ENCODE measurements at regions not wholly inside any gene's neighbourhood (a gene's known extent, or its start where the extent isn't known, plus 50 kb on each side); places are given as distances from the start of the nearest gene placed in this dataset.

DNA sequence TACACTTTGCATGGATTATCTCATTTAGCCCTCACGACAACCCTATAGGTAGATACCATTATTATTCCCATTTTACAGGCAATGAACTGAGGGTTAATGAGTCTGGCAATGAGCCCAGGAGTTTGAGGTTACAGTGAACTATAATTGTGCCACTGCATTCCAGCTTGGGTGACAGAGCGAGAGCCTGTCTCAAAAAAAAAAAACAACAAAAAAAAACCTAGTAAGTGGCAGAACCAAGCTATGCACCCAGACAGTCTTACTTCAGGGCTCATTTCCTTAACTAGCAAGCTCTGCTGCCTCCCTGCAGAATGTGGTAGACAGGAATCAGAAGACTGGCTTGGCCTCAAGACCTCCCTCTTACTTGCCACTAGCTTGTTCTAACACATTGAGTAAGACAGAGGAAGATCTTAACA lies 71.9 kb upstream of the RREB1 start:
- Histone ChIP-seq H2AFZ (ENCODE audit: low read depth, low read length) (no peak overlapping the region), H3K9ac (replicated peaks; ENCODE audit: extremely low read depth, insufficient read depth, low read length) (no peak overlapping the region), H3K4me3 (replicated peaks in 1 of 3; ENCODE audit: insufficient read depth in 1 of 3, low read depth in 1 of 3, low read length in 3 of 3) (no peak overlapping the region), H3K27me3 (ENCODE audit: control insufficient read depth in 2 of 2, insufficient read depth in 2 of 2, low read length in 2 of 2) (peaks cover 0 to 2% of the 10 kb centered on the region in 2 experiments), H3K4me1 (ENCODE audit: control insufficient read depth, extremely low read depth, insufficient read depth, low read length) (no peaks in the 10 kb centered on the region), H4K20me1 (replicated peaks; ENCODE audit: control insufficient read depth, extremely low read depth, insufficient read depth, low read length) (no peaks in the 10 kb centered on the region), H3K79me2 (ENCODE audit: control insufficient read depth, insufficient read depth, low read length) (no peaks in the 10 kb centered on the region), H3K9me1 (replicated peaks; ENCODE audit: control insufficient read depth, extremely low read depth, insufficient read depth, low read length) (no peaks in the 10 kb centered on the region), H3K36me3 (ENCODE audit: control insufficient read depth in 2 of 2, extremely low read depth in 1 of 2, insufficient read depth in 2 of 2, low read length in 2 of 2) (no peaks in the 10 kb centered on the region), H3K4me2 (ENCODE audit: insufficient read depth, low read length) (no peak overlapping the region), H3K9me3 (replicated peaks; ENCODE audit: control insufficient read depth, insufficient read depth, low read length) (no peaks in the 10 kb centered on the region), H3K27ac (ENCODE audit: insufficient read depth, low read depth, low read length) (no peak overlapping the region)
- DNase-seq (ENCODE audit: low read depth, low spot score), result no peak
- POLR2A ChIA-PET, result no interaction called here
- no peak for FAIRE-seq
- TF ChIP-seq EZH2 (IDR thresholded peaks at IDR 0.05; ENCODE audit: borderline replicate concordance, low read depth, low read length, severe bottlenecking) (no peak), GATA2 (IDR thresholded peaks at IDR 0.05; ENCODE audit: insufficient read depth, insufficient read length, low read depth, low read length) (no peak), MYC (IDR thresholded peaks at IDR 0.05; ENCODE audit: low read depth, low read length) (no peak), CTCF (IDR thresholded peaks at IDR 0.05; ENCODE audit: extremely low read depth in 1 of 2, insufficient read depth in 1 of 2, low read depth in 1 of 2, low read length in 2 of 2) (no peak), POLR2A (IDR thresholded peaks at IDR 0.05; ENCODE audit: low read depth, low read length) (no peak), JUN (IDR thresholded peaks at IDR 0.05; ENCODE audit: borderline replicate concordance, insufficient read depth, insufficient read length, low read depth) (no peak), POLR2AphosphoS5 (IDR thresholded peaks at IDR 0.05; ENCODE audit: insufficient read depth, low read depth, low read length) (no peak), FOS (IDR thresholded peaks at IDR 0.05; ENCODE audit: borderline replicate concordance, insufficient read depth, low read length) (no peak)
- TF ChIP-seq, protein P1, sequence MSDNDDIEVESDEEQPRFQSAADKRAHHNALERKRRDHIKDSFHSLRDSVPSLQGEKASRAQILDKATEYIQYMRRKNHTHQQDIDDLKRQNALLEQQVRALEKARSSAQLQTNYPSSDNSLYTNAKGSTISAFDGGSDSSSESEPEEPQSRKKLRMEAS (IDR thresholded peaks at IDR 0.05; ENCODE audit: insufficient read depth, insufficient read length), result no peak
- dilution Hi-C loops (cut with MboI; ENCODE audit: extremely low pct_ligation_motif_present, low sequenced_read_pairs) (no loop called here), intact Hi-C loops (cut with micrococcal nuclease) (no loop called here)
- BruUV-seq (replicated peaks), result no TSS peak
- CTCF ChIA-PET, result interaction anchor here (1.2 to 2.9 kb wide), 2 partner anchors 35 to 339 kb away, joined by 3 to 8 read pairs; no protein-coding TSS in a partner anchor
